HFFc6 (cell line): ENCODE measurements at regions not wholly inside any gene's neighbourhood (a gene's known extent, or its start where the extent isn't known, plus 50 kb on each side); places are given as distances from the start of the nearest gene placed in this dataset.

ENCODE experiments used
- DNase-seq: peaks from one replicate; pipeline ENCODE4 v3.0.0-alpha.2; 2018
- H3K27ac Mint-ChIP-seq: 2 replicates; pipeline ENCODE4 v1.8.0; 2020; ENCODE audit warnings: mild to moderate bottlenecking, mixed read lengths
- H3K27me3 Mint-ChIP-seq: 2 replicates; pipeline ENCODE4 v1.8.0; 2021; ENCODE audit warnings: mild to moderate bottlenecking, moderate library complexity, mixed read lengths; ENCODE audit not compliant: insufficient read depth
- H3K36me3 Mint-ChIP-seq: 2 replicates; pipeline ENCODE4 v1.8.0; 2021; ENCODE audit warnings: low read depth, mixed read lengths
- H3K4me1 Mint-ChIP-seq: 2 replicates; pipeline ENCODE4 v1.8.0; 2020; ENCODE audit warnings: low read depth, mixed read lengths
- H3K4me3 Mint-ChIP-seq: 2 replicates; pipeline ENCODE4 v1.8.0; 2020; ENCODE audit warnings: mild to moderate bottlenecking, moderate library complexity, mixed read lengths
- H3K9me3 Mint-ChIP-seq: 2 replicates; pipeline ENCODE4 v1.8.0; 2020; ENCODE audit warnings: mild to moderate bottlenecking, mixed read lengths
- TF ChIP-seq, protein P1 (sequence below): fragments of 200-600 bp; sonication (generic); IDR thresholded peaks from 2 replicates; pipeline ENCODE4 v1.5.0; 2021; ENCODE audit warnings: antibody characterized with exemption, mild to moderate bottlenecking

DNA sequence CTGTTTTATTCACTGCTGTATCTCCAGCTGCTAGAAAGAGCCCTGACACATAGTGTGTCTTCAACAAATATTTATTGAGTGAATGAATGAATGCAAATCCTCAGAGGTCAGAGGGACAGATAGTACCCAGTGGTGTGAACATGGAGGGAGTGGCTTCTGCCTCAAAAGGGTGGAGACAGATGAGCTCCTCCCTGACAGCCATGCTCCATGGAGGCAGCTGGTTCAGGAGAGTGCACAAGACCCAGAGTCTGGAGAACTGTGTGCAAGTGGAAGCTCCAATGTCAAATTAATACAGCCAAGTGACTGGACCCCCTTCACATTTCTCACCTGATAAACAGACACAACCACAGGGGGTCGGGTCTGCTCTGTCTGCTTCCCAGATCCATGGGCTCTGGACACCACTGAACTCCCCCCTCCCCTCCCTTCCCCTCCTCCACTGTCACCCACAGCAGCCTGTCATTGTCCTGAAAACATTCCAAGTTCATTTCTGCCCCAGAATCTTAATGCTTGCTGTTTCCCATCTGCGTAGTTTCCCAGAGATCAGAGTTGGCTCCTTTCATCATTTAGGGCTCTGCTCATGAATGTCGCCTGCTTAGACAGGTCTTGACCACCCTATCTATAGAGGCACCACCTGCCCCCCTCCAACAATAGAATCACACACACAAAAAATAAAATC is 312.9 kb upstream of the PODXL start:
- TF ChIP-seq, protein P1, sequence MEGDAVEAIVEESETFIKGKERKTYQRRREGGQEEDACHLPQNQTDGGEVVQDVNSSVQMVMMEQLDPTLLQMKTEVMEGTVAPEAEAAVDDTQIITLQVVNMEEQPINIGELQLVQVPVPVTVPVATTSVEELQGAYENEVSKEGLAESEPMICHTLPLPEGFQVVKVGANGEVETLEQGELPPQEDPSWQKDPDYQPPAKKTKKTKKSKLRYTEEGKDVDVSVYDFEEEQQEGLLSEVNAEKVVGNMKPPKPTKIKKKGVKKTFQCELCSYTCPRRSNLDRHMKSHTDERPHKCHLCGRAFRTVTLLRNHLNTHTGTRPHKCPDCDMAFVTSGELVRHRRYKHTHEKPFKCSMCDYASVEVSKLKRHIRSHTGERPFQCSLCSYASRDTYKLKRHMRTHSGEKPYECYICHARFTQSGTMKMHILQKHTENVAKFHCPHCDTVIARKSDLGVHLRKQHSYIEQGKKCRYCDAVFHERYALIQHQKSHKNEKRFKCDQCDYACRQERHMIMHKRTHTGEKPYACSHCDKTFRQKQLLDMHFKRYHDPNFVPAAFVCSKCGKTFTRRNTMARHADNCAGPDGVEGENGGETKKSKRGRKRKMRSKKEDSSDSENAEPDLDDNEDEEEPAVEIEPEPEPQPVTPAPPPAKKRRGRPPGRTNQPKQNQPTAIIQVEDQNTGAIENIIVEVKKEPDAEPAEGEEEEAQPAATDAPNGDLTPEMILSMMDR = no peak

DNA sequence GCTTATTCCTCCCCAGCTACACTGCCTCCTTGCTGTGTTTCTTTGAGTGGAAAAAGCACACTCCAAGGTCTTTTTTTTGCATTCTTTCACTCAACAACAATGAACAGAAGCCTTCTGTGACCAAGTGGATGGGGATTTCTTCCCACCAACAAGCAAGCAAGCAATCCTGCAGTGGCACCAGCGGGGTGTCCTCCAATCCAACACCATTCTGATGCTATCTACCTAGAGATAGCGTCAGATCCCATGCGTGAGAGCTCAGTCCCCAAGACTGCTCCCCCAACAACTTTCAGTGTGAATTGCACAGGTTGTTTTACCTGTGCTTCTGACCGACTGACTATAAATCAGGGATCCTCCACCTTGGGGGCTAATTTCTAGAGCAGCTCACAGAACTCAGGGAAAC is 311.0 kb upstream of the PODXL start:
- no peak overlapping the region for H3K4me3 Mint-ChIP-seq
- no peak for DNase-seq
- H3K36me3 Mint-ChIP-seq = no peaks in the 10 kb centered on the region
- TF ChIP-seq, protein P1 = no peak
- H3K4me1 Mint-ChIP-seq = peaks cover 1% of the 10 kb centered on the region
- peaks cover 22% of the 10 kb centered on the region for H3K27me3 Mint-ChIP-seq
- no peak overlapping the region for H3K27ac Mint-ChIP-seq
- no peaks in the 10 kb centered on the region for H3K9me3 Mint-ChIP-seq

More for the DNA sequence above, 312.9 kb upstream of the PODXL start:
- Mint-ChIP-seq H3K4me1 (no peaks in the 10 kb centered on the region), H3K9me3 (no peaks in the 10 kb centered on the region), H3K27me3 (peaks cover 30% of the 10 kb centered on the region), H3K4me3 (no peak overlapping the region), H3K27ac (no peak overlapping the region), H3K36me3 (no peaks in the 10 kb centered on the region)
- no peak for DNase-seq

DNA sequence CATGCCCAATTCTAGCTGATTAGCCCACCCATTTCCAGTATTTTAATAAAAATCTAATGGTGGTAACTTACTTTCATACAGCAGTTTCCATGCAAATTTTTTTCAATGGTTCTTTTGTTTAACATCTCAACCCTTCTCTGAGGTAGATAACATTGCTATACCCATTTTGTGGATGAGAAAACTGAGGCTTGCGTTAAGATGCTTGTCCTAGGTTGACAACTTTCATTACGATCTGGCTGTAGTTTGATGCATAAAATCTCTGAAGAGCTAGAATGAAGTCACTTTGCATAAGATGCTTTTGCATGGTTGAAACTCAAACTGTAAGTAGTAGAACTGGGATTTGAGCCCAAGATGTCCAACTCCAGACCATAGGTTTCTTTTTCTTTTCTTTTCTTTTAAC is 309.5 kb upstream of the PODXL start:
- H3K36me3 Mint-ChIP-seq = no peaks in the 10 kb centered on the region
- no peaks in the 10 kb centered on the region for H3K9me3 Mint-ChIP-seq
- no peak overlapping the region for H3K27ac Mint-ChIP-seq
- TF ChIP-seq, protein P1 = no peak
- no peak for DNase-seq
- peaks cover 13% of the 10 kb centered on the region for H3K4me1 Mint-ChIP-seq
- no peak overlapping the region for H3K4me3 Mint-ChIP-seq
- H3K27me3 Mint-ChIP-seq = peaks cover 18% of the 10 kb centered on the region

DNA sequence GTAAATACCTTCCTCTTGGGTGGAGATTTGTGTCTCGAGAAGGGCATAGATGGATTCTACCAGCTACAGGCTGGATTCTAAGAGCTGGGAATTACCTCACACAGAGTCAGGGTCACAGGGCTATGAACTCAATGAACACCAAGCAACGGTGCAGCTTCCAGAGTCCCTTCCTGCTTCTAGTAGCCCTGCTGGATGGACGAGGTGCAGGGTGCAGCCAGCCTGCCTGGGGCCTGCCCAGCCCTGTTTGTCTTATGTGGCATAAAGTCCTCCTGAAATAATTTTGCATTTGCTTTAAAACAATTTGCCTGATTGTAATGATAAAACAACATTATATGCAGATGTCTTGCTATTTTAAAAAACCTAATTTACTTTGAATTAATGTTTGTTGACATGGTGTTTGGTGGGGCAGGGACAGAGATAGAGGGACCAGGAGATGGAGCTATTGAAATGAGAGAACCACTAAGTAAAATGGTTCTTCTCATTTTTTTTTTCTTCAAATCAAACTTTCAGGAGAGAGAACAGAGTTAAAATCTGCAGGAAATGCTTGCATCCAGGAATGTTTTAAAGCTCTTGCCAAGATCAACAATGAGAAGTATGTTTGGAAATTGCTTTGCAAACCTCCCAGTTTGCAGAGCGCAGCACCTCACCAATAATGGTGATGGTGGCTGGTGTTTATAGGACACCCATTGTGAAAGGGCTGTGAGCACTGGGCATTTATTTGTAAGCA is 305.4 kb upstream of the PODXL start:
- H3K9me3 Mint-ChIP-seq = no peaks in the 10 kb centered on the region
- peaks cover 3% of the 10 kb centered on the region for H3K27me3 Mint-ChIP-seq
- DNase-seq = peak; percentile 16
- H3K4me1 Mint-ChIP-seq = peaks cover 20% of the 10 kb centered on the region
- no peak overlapping the region for H3K27ac Mint-ChIP-seq
- TF ChIP-seq, protein P1 = peak; percentile 43; the same call in 1 of the 2 replicates
- H3K36me3 Mint-ChIP-seq = no peaks in the 10 kb centered on the region
- no peak overlapping the region for H3K4me3 Mint-ChIP-seq

DNA sequence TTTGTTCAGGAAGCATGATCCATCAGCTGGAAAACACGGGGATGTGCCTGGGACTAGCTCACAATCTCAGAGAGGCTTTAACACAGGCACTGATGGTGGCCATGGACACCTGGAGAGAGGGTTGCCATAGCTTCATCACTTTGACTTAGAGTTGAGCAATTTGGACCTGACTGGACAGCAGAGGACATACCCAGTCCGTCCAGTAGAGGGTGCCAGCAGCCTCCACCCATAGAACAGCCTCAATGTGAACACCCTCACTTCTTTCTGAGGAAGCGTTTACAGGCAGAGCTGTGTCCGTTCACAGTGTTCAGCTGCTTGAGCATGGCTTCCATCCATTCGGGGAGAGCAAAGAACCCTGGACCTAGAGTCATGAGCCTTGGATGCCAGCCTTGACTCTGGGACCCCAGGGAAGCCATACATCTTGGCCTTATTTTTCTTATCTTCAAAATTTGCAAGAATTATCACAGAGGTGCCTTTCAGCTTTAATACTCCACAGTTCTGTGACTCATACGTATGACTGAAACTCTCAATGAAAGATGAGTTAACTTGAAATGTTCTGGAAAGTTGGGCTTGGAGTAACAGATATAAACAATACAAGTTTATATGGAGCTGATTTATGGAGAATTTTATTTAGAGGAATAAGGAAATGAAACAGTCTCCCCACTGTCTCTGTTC is 302.9 kb upstream of the PODXL start:
- H3K36me3 Mint-ChIP-seq = no peaks in the 10 kb centered on the region
- H3K4me3 Mint-ChIP-seq = peak overlapping the region; percentile 56
- peak; percentile 68 for DNase-seq
- TF ChIP-seq, protein P1 = peak; percentile 93
- H3K27me3 Mint-ChIP-seq = peaks cover 1% of the 10 kb centered on the region
- peaks cover 20% of the 10 kb centered on the region for H3K4me1 Mint-ChIP-seq
- peak overlapping the region; percentile 22; the same call in 1 of the 2 replicates for H3K27ac Mint-ChIP-seq
- H3K9me3 Mint-ChIP-seq = no peaks in the 10 kb centered on the region
